Neural cell (in vitro differentiated cells): ENCODE measurements at regions not wholly inside any gene's neighbourhood (a gene's known extent, or its start where the extent isn't known, plus 50 kb on each side); places are given as distances from the start of the nearest gene placed in this dataset.

Source experiments
- H2AFZ ChIP-seq: fragments of 200-600, 300-800 bp; sonication (generic), shearing (Covaris generic); 2 replicates; pipeline ENCODE4 v1.6.0; 2014; ENCODE audit warnings: low read depth, mild to moderate bottlenecking, antibody characterized with exemption, low read length, moderate library complexity
- H3F3A ChIP-seq: fragments of 200-600 bp; shearing (Covaris generic); 2 replicates; pipeline ENCODE4 v1.6.1; 2016; ENCODE audit warnings: mild to moderate bottlenecking, moderate library complexity, mixed read lengths, antibody characterized with exemption, low read length; ENCODE audit not compliant: insufficient read depth, poor library complexity, severe bottlenecking
- H3K27ac ChIP-seq: fragments of 200-600, 300-800 bp; sonication (generic), shearing (Covaris generic); 2 replicates; pipeline ENCODE4 v1.5.1; 2014; ENCODE audit warnings: mild to moderate bottlenecking, low read length, moderate library complexity
- H3K27me3 ChIP-seq: fragments of 300-800, 200-600 bp; sonication (generic), shearing (Covaris generic); 2 replicates; pipeline ENCODE4 v1.6.0; 2014; ENCODE audit warnings: mild to moderate bottlenecking, low read depth, low read length, moderate library complexity; ENCODE audit not compliant: insufficient read depth
- H3K36me3 ChIP-seq: fragments of 300-800, 200-600 bp; sonication (generic), shearing (Covaris generic); 2 replicates; pipeline ENCODE4 v1.5.1; 2014; ENCODE audit warnings: mild to moderate bottlenecking, antibody characterized with exemption, low read length, moderate library complexity; ENCODE audit not compliant: insufficient read depth
- H3K4me2 ChIP-seq: fragments of 300-800, 200-600 bp; sonication (generic), shearing (Covaris generic); 2 replicates; pipeline ENCODE4 v1.6.0; 2014; ENCODE audit warnings: mild to moderate bottlenecking, low read length
- H3K4me3 ChIP-seq: fragments of 300-800, 200-600 bp; sonication (generic), shearing (Covaris generic); 2 replicates; pipeline ENCODE4 v1.5.1; 2014; ENCODE audit warnings: mild to moderate bottlenecking, low read length, moderate library complexity
- H3K79me2 ChIP-seq: fragments of 200-600 bp; shearing (Covaris generic); replicated peaks from 2 replicates; pipeline ENCODE4 v1.6.0; 2014; ENCODE audit warnings: mild to moderate bottlenecking, low read length, moderate library complexity; ENCODE audit not compliant: insufficient read depth
- H3K9ac ChIP-seq: fragments of 300-800, 200-600 bp; sonication (generic), shearing (Covaris generic); 2 replicates; pipeline ENCODE4 v1.6.1; 2016; ENCODE audit warnings: mild to moderate bottlenecking, low read length, mixed read lengths
- H3K9me2 ChIP-seq: fragments of 200-600 bp; shearing (Covaris generic); 2 replicates; pipeline ENCODE4 v1.6.1; 2016; ENCODE audit warnings: mild to moderate bottlenecking, low read length, mixed read lengths; ENCODE audit not compliant: insufficient read depth
- H3K9me3 ChIP-seq: fragments of 200-600, 300-800 bp; sonication (generic), shearing (Covaris generic); 2 replicates; pipeline ENCODE4 v1.6.1; 2016; ENCODE audit warnings: mild to moderate bottlenecking, mixed run types, low read length, moderate library complexity, mixed read lengths
- H4K20me1 ChIP-seq: fragments of 200-600 bp; shearing (Covaris generic); 2 replicates; pipeline ENCODE4 v1.6.1; 2016; ENCODE audit warnings: mild to moderate bottlenecking, mixed run types; ENCODE audit not compliant: insufficient read depth
- CTCF ChIP-seq: fragments of 450-650 bp; IDR thresholded peaks from 2 replicates; pipeline ENCODE4 v1.5.1; 2014; ENCODE audit warnings: antibody characterized with exemption, mild to moderate bottlenecking, moderate library complexity; ENCODE audit not compliant: poor library complexity, severe bottlenecking
- EP300 ChIP-seq: fragments of 450-650 bp; conservative IDR thresholded peaks from 2 replicates; pipeline ENCODE4 v1.6.1; 2014; ENCODE audit warnings: antibody characterized with exemption, mild to moderate bottlenecking, moderate library complexity; ENCODE audit not compliant: poor library complexity, severe bottlenecking
- EZH2 ChIP-seq: fragments of 200-600, 300-800 bp; shearing (Covaris generic), sonication (generic); IDR thresholded peaks from 2 replicates; pipeline ENCODE4 v1.6.1; 2014; ENCODE audit warnings: antibody characterized with exemption, low read length, borderline replicate concordance, mild to moderate bottlenecking; ENCODE audit not compliant: insufficient read depth, poor library complexity, severe bottlenecking
- MXI1 ChIP-seq: fragments of 450-650 bp; conservative IDR thresholded peaks from 2 replicates; pipeline ENCODE4 v1.6.1; 2014; ENCODE audit warnings: antibody characterized with exemption, mild to moderate bottlenecking; ENCODE audit not compliant: poor library complexity, severe bottlenecking
- POLR2AphosphoS5 ChIP-seq: IDR thresholded peaks from 2 replicates; pipeline ENCODE4 v1.6.1; 2012
- RAD21 ChIP-seq: fragments of 450-650 bp; conservative IDR thresholded peaks from 2 replicates; pipeline ENCODE4 v1.6.1; 2014; ENCODE audit warnings: antibody characterized with exemption, mild to moderate bottlenecking, moderate library complexity
- REST ChIP-seq: IDR thresholded peaks from 2 replicates; pipeline ENCODE4 v1.6.1; 2012; ENCODE audit warnings: borderline replicate concordance
- SMC3 ChIP-seq: fragments of 450-650 bp; conservative IDR thresholded peaks from 2 replicates; pipeline ENCODE4 v1.6.1; 2014; ENCODE audit warnings: antibody characterized with exemption, mild to moderate bottlenecking, moderate library complexity; ENCODE audit not compliant: poor library complexity
- TAF1 ChIP-seq: IDR thresholded peaks from 2 replicates; pipeline ENCODE4 v1.6.1; 2012; ENCODE audit warnings: low read depth

GRCh38 chr6:112842330-112842685 lies 495.2 kb downstream of the RFPL4B start:
- Histone ChIP-seq H3K27me3 (no peaks in the 10 kb centered on the region), H3F3A (no peaks in the 10 kb centered on the region), H3K36me3 (no peaks in the 10 kb centered on the region), H2AFZ (no peak overlapping the region), H3K27ac (no peak overlapping the region), H3K9ac (no peak overlapping the region), H3K9me2 (no peaks in the 10 kb centered on the region), H3K4me3 (no peak overlapping the region), H3K79me2 (no peaks in the 10 kb centered on the region), H3K9me3 (no peaks in the 10 kb centered on the region), H3K4me2 (no peak overlapping the region), H4K20me1 (no peaks in the 10 kb centered on the region)
- no peak for TF ChIP-seq CTCF
- no peak for TF ChIP-seq EP300
- TF ChIP-seq RAD21 = no peak
- TF ChIP-seq TAF1 = no peak
- TF ChIP-seq EZH2 = no peak
- no peak for TF ChIP-seq REST
- TF ChIP-seq MXI1 = no peak
- no peak for TF ChIP-seq SMC3
- no peak for TF ChIP-seq POLR2AphosphoS5

- Histone ChIP-seq H3K79me2 (no peaks in the 10 kb centered on the region), H3K27me3 (no peaks in the 10 kb centered on the region), H3K9ac (no peak overlapping the region), H3K9me3 (no peaks in the 10 kb centered on the region), H3F3A (no peaks in the 10 kb centered on the region), H3K4me3 (no peak overlapping the region), H3K9me2 (no peaks in the 10 kb centered on the region), H3K36me3 (no peaks in the 10 kb centered on the region), H3K27ac (no peak overlapping the region), H2AFZ (no peak overlapping the region), H3K4me2 (no peak overlapping the region), H4K20me1 (no peaks in the 10 kb centered on the region)
- no peak for TF ChIP-seq POLR2AphosphoS5
Observed at GRCh38 chr6:112846681-112847080, 499.6 kb downstream of the RFPL4B start.

GRCh38 chr6:112851146-112851545 lies 504.0 kb downstream of the RFPL4B start:
- H4K20me1 ChIP-seq = no peaks in the 10 kb centered on the region
- no peaks in the 10 kb centered on the region for H3K36me3 ChIP-seq
- no peak for TF ChIP-seq CTCF
- no peaks in the 10 kb centered on the region for H3K9me3 ChIP-seq
- H3K27ac ChIP-seq = no peak overlapping the region
- no peak overlapping the region for H3K4me2 ChIP-seq
- no peak overlapping the region for H2AFZ ChIP-seq
- H3K9ac ChIP-seq = no peak overlapping the region
- H3F3A ChIP-seq = no peaks in the 10 kb centered on the region
- H3K79me2 ChIP-seq = no peaks in the 10 kb centered on the region
- no peak overlapping the region for H3K4me3 ChIP-seq
- no peaks in the 10 kb centered on the region for H3K27me3 ChIP-seq
- H3K9me2 ChIP-seq = no peaks in the 10 kb centered on the region
